GM18511 (cell line): ENCODE measurements at regions not wholly inside any gene's neighbourhood (a gene's known extent, or its start where the extent isn't known, plus 50 kb on each side); places are given as distances from the start of the nearest gene placed in this dataset.

Experiments used
- ATAC-seq: cut with Tn5 transposase; IDR thresholded peaks from one replicate; pipeline ENCODE4 v1.9.1; 2021; ENCODE audit warnings: mild to moderate bottlenecking, moderate library complexity; ENCODE audit not compliant: unreplicated experiment

- ATAC-seq: no peak
Measured at GRCh38 chr7:17725821-17726220, 214.5 kb downstream of the SNX13 start.

DNA sequence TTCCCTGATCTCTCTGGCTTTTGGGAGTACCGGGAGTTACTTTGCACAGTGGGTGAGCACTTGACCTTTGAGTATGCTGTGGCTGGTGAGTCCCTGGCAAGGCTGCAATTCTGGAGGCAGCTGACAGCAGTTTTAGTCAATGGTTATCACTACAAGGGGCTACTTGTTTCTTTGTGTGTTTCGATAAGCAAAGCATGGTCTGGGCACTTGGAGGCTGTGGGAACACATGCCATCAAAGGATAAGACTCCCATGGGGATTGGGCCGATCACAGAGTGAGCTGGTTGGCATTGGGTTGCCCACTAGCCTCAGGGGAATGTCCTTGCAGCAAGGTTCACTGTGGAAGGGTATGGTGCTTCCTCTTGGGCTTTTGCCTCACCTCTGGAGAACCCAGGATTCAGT, 208.2 kb downstream of the SNX13 start:
- ATAC-seq: no peak
